NCI-H82 treated with DMSO at 0.1 percent for 48 hours (cell line): ENCODE measurements at regions not wholly inside any gene's neighbourhood (a gene's known extent, or its start where the extent isn't known, plus 50 kb on each side); places are given as distances from the start of the nearest gene placed in this dataset.

ENCODE experiments used
- DNase-seq: peaks from one replicate; lab custom pipeline; 2025; ENCODE audit not compliant: unreplicated experiment; lab: John Stamatoyannopoulos, UW

DNA sequence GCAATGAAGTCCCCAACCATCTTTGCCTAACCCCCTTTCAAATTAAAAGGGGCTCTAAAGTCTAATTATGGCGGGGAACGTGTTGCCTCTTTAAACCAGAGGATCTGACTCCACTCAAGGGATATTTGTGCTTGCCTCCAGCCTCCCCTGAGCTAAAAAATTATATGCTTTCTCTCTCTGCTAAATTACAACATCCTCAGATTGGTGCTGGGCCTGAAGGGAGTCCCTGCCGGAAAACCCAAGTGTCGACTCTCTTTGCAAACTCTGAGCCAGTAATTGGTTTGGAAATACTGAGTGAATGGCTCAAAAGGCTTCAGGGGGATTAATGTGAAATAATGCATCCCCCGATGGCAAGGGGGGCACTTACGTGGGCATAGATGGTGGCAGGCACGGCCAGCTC, 208.5 kb upstream of the TNRC6C start:
- DNase-seq, result no peak

DNA sequence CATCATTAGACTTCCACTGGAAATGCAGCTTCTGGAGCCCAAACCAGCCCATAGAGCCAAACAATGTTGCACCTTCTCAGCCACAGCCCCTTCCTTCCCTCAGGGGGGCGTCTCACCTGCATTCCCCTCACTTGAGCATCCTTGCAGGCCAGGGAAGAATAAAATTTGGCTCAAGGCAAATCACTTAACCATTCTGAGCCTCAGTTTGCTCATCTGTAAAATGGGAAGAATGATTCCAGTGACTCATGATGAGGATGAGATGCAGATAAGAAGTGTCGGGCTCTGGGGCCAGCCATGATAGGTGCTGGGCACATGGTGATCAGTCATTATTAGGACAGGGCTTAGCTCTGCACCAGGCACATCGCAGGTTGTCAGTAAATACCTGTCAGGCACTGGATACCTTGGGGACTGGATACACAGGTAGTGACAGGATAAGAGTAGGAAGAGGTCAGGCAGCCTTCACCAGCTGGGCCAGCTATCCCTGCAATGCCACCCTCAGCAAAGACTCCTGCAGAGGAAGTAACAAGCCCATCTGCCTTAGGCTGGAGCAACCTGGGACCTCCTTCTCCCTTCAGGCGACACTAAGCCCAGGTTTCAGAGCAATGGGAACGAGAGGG, 208.0 kb upstream of the TNRC6C start:
- DNase-seq, result no peak

DNA sequence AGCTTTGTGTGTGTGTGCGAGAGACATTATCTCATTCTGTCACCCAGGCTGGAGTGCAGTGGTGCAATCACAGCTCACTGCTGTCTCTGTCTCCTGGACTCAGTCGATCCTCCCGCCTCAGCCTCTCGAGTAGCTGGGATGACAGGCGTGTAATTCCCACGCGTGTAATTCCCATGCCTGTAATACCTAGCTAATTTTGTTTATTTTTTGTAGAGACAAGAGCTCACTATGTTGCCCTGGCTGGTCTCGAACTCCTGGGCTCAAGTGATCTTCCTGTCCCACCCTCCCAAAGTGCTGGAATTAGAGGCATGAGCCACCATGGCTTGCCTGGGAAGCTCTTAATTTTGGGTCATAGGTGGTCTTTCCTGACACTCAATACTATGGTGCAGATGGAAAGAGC, 205.3 kb upstream of the TNRC6C start:
- no peak for DNase-seq

DNA sequence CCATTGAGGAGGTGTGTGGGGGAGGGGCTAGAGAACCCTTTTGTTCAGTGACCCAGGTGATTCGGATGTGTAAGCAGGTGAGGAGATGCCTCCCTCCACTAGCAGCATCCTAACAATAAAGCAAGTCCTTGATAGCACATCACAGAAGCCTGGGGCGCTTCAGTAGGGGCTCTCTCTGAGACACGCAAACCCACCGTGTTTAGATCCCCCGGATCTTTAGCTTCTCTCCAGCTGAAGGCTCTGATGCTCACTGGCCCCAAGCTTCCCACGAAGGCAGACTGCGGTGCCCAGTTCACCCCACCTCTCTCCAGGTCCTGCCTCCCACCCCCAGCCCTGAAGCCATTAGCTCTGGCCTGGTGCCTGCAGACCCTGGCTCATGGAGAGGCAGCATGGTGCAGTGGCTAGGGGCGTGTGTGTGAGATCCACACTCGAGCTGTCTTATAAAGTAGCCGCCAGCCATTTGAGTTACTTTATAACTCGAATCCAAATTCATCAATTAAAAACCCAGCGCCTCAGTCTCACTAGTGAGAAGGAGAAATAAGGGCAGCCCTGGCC, 204.7 kb upstream of the TNRC6C start:
- DNase-seq, result no peak

DNA sequence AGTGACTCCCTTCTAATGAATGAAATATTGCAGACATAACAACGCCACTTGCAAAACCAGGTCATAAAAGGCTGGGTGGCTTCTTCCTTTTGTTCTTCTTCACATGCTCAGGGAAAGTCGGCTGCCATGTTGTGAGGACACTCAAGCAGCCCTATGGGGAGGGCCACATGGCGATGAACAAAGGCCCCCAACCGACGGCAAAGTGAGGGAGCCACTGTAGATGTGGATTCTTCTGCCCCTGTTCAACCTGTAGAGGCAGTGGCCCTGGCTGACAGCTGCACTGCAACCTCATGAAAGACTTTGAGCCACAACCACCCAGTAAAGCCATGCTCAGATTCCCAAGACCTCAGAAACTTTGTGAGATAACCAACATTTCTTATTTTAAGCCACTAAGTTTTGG, 203.5 kb upstream of the TNRC6C start:
- no peak for DNase-seq

DNA sequence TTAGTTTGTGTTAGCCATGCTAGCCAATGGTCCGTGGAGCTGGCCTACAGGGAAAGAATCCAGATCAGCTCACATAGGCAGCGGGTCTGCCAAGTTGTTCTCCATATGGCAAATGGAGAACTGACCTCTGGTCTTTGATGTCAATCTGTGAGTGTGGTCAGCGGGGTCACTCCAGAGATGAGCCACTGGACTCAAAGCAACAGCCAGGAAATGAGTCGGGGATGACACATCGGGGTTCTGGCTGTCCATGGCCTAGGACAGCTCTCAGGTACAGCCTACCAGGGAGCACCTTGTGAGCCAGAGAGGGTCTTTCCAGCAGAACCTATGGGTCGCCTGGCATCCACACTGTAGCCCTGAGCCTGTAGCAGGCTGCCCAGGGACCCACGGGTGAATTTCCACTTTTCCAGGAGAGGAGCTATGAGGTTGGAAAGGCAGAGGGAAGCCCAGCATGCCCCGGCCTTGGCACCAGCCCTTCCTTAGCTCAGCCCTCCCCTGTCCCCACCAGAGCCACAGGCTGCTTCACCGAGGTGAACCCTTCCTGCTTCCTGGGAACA, 203.0 kb upstream of the TNRC6C start:
- no peak for DNase-seq

DNA sequence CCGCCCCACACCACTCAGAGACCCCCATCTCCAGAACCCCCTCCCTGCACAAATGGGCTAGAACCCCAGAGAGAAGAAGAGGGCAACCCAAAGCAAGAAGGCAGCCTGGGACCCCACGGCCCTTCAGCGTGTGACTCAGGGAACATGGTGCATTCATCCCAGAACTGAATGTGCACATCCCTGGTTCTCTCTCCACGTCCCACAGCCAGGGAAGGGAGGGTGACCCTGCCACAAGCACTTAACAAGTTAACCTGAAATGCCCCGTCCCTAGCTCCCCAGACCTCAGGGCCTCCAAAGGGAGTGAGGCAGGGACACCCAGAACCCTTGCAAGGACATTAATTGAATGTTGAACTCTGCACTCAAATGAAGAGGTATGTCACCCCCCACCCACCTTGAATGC, 202.5 kb upstream of the TNRC6C start:
- no peak for DNase-seq

DNA sequence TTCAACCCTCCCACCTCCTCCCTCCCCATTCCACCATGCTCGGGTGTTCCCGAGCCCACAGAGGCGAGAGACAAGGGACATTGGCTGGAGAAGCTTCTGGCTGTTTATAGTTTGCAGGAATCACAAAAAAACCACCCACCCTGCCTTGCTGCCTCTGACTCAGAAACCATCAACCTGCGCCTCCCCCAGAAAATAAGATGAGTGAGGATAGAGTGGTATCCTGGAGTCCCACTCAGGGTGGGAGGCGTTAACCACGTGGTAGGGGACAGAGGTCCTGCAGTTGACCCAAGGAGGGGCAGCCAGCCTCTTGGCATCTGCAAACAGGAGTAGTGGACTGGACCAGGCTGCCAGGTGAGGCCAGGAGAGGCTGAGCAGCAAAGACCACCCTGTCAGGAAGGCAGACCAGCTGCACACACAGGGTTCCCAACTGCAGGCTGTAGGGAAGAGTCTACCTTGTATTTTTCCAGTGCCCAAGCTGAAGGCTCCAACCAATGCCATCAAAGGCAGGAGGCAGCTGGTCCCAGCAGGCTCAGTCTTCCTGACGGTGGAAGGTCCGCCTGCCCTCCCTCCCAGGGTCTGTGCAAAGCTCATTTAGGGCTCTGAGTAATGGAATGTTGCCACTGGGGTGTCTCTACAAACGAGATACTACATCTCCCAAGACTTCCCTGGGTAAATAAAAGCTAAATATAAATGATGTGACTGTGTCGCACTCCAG, 201.5 kb upstream of the TNRC6C start:
- no peak for DNase-seq

DNA sequence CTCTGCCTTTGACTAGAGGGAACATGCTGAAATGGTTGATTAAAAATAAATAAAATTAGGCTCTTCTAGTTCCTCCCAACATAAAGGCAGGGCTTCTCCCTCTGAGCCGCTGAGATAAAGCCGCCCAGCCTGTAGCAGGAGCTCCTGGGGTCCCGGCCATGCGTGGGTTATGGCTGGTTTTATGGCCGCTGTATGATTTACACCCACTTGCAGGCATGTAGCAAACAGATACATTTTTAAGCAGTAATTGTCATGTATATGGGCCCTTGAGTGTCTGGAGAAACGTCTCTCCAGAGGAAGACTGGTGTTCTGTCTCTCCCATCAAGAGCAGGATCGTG, 201.0 kb upstream of the TNRC6C start:
- DNase-seq, result no peak

DNA sequence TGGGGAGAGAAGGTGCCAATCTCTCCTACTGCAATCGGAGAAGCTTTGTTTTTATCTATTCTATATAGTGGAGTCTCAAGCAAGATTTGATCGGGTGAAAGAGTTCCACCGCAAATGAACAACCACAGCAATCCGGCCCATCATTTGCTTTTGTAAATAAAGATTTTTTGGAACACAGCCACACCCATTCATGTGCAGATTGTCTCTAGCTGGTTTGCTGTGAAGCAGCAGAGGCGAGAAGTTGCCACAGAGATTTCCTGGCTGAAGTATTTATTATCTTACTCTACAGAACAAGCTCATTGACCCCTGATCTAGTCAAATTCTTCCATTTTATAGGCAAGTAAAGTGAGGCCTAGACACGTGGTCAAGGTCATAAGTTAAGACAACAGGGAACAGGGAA, 195.5 kb upstream of the TNRC6C start:
- DNase-seq, result no peak

DNA sequence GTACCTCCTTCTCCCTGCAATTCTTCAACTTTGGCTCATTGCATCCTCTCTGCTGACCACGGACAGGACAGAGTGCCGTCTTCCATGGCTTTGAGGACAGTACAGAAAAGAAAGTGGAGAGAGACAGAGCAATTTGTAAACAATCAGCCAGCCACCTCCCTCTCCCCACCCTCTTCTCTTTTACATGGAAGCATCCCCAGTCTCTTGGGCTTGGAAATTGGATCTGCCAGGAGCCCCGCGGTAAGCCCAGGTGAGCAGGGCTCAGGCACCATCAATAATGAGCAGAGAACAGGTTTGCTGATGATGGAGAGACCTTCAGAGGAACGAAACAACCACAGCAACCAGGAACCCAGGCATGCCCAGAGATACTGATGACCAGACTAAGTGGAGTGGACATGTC, 194.9 kb upstream of the TNRC6C start:
- DNase-seq, result no peak

DNA sequence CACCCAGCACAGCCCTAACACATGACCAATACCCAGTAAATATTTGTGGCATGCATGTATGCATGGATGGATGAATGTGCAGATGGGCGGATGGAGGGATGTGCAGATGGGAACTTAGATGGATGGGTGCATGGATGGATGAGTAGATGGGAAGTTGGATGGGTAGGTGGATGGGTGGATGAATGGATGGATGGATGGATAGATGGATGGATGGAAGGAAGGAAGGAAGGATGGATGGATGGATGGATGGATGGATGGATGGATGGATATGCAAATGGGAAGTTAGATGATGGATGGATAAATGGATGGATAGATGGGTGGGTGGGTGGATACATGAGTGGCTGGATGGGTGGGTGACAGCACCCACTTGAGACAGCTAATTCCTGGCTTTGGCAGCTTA, 193.2 kb upstream of the TNRC6C start:
- DNase-seq, result no peak

DNA sequence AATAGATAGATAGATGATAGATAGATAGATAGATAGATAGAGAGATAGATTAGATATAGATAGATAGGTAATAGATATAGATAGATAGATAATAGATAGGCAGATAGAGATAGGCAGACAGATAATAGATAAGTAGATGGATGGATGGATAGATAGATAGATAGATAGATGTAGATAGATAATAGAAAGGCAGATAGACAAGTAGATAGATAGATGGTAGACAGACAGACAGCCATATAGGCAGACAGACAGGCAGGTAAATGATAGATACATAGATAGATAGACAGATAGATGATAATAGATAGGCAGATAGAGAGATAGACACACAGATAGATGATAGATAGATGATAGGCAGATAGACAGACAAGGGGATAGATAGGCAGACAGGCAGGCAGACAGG, 191.4 kb upstream of the TNRC6C start:
- no peak for DNase-seq

DNA sequence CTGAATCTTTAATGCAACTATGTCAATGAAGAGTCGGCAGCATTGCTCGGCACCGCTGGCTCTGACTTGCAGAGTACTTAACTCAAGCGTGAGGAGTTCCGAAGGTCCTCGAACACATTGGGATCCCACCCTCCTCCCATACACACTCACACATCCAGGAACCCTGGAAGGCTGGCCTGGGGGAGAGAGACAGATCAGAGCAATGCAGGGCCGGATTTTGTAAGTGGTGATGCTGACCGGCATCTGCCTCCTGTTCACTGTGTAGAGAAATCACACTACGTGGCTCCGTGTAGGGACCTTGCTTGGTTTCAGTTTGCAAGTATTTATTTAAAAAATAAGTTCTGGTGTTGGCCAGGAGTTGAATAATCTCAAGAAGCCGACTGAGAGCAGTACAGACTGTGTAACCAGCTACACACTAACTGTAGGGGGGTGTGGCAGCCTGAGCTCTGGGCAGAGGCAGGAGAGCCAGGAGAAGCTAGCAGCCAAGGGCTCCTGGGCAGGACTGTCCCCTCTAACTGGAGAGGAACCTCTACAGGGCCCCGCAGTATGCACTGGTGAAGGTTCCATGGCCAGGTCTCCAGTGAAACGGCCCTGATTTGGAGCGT, 190.2 kb upstream of the TNRC6C start:
- DNase-seq, result no peak

DNA sequence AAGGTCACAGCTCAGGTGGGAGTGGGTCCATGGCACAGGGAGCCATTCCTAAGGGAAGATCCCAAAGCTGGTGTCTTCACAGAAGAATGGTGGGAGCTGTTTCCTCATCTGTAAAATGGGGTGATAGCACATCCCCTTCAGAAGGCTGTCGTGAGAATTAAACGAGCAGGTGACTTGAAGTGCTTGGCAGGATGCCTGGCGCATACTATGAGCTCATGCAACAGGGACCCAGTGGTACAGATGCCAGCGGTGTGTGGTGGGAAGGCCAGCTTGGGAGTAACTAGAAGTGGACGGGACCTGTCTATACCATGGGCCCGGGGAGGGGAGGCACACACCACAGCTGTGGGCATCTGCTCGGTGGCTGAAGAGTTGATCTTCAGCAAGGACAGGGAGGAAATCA, 189.3 kb upstream of the TNRC6C start:
- no peak for DNase-seq

DNA sequence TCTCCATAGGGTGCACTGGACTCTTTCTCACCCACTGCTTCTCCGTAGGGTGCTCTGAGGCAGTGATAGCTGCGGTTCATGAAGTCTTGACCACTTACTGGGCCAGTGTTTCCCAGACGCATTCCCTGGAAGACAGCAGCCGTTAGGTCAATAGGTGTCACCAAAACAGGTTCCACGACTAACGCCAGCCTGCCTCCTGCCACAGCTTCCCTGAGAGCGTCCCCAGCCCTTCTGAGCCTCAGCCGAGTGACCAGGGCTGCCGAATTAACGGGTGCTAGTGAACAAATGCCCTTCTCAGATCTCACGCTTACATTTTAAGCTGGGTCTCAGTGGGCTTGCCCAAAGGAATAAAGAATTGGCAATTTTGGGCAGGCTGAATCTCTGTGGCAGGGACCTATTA, 188.7 kb upstream of the TNRC6C start:
- DNase-seq, result no peak

DNA sequence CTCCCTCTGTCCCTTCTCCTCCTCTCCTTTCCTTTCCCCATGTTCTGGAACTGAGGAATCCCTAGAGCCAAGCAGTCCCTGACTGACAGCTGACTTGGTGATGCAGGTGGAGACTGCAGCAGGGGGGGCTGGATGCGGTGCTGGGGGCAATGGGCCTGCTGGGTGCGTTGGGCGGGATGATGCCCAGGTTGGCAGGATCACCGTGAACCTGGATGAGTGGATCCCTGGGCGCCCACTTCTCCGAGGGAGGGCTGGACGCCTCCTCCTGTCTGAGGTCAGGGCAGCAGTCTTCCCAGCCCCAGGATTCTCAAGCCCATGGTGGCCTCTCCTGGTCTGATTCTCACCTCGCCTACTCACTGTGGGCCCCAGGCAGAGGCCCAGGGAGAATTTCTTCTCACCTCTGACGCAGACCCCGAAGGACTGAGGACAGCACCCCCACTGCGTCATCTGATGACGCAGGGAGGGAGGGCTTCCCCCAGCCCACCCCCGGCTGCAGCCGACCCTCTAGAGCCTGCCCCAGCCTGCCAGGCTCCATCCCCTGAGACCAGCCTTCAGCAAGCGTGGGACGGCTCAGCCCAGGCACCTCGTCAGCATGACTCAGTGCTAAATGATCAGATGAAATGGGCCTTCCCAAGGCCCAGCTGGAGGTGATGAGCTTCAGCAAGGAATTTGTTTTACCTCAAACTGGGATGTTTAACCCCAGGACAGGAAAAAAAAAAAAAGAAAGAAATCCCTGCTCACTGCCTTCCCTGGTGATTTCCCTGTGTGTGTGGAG, 188.0 kb upstream of the TNRC6C start:
- no peak for DNase-seq

DNA sequence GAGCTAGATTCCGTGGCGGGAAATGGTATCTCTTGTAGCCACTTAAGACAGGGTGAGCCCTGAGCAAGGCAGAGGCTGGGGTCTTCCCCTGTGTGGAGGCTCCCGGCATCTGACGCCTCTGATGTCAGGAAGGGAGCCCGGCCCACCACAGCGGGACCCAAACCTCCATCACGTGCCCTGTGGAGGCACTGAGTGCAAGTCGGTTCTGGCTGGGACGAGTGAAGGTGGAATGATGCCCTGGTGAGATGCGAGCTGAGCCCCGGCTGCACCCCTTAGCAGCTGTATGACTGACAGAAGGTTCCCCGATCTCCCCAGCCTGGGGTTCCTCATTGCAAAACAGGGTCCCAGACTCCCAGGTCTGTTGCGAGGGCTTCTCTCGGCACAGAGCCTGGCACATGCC, 187.4 kb upstream of the TNRC6C start:
- no peak for DNase-seq

DNA sequence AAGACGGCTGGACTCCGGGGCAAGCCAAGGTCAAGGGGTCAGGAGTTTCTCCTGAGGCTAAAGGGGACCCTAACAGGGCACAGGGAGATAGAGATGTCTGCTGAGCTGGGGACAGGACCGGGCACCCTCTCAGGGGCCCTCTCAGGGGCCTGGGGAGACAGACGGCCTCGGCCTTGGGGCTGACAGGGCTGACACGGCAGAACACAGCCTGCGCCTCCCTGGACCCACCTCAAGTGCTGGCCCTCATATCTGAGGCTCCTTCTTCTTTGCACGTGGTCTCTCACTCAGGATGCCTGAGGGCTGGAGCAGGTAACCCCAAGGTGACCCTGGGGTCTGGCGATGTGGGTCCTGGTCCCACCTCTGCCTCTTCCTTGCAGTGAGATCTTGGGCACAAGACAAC, 186.9 kb upstream of the TNRC6C start:
- DNase-seq, result no peak

DNA sequence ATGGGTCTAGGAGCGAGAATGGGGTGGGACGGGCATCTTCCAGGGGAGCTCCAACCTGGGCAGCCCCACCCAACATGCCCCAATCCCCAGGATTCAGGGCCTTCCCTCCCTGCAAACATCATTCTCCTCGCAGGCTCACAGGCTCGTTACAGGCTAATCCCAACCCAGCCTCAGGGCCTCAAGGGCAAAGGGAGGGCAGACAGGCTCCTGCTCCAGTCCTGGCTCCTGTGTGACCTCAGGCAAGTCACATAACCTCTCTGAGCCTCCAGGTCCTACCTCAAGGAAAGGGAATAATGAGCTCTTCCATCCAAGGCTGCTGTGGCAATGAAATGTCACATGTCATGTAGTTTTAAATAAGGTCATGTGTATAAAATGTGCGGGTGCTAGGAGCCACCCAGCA, 186.5 kb upstream of the TNRC6C start:
- no peak for DNase-seq

DNA sequence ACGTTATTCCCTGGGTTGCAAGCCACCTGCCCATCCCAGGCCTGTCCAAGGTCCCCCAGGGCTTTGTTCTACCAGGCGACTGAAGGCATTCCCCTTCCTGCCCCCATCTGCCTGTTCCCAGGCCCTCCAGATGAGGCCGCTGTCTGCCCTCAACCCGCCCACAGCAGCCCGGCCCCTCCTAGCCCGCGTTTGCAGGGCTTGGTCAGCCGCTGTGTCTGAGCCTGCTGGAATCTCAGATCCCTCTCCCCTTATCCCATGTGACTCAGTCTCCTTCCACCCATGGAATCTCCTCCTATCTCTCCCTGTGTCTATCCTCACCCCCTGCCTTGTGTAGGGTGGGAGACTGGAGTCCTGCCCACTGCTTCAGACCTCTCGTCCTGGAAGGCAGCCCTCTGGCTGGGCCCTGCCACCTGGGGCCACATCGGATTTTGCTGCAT, 186.0 kb upstream of the TNRC6C start:
- DNase-seq, result peak; percentile 79
